DOHH2 (cell line): ENCODE measurements at regions not wholly inside any gene's neighbourhood (a gene's known extent, or its start where the extent isn't known, plus 50 kb on each side); places are given as distances from the start of the nearest gene placed in this dataset.

ENCODE experiments used
- H3F3A ChIP-seq: fragments of 200-600 bp; sonication (generic), shearing (Covaris generic); 2 replicates; pipeline ENCODE4 v1.6.0; 2016; ENCODE audit warnings: antibody characterized with exemption, mild to moderate bottlenecking; ENCODE audit not compliant: control insufficient read depth, insufficient read depth
- H3K27ac ChIP-seq: fragments of 200-600 bp; sonication (generic); 2 replicates; pipeline ENCODE4 v1.5.1; 2014; ENCODE audit warnings: low read depth, mild to moderate bottlenecking, low read length, moderate library complexity
- H3K27me3 ChIP-seq: fragments of 200-600 bp; sonication (generic); 2 replicates; pipeline ENCODE4 v1.6.1; 2014; ENCODE audit warnings: mild to moderate bottlenecking, low read length, mixed read lengths; ENCODE audit not compliant: control insufficient read depth
- H3K36me3 ChIP-seq: fragments of 200-600 bp; sonication (generic); 2 replicates; pipeline ENCODE4 v1.6.1; 2014; ENCODE audit warnings: mild to moderate bottlenecking, low read length, moderate library complexity, mixed read lengths; ENCODE audit not compliant: control insufficient read depth
- H3K4me1 ChIP-seq: fragments of 200-600 bp; sonication (generic); 2 replicates; pipeline ENCODE4 v1.6.1; 2014; ENCODE audit warnings: mild to moderate bottlenecking, low read length, mixed read lengths; ENCODE audit not compliant: control insufficient read depth
- H3K4me2 ChIP-seq: fragments of 200-600 bp; sonication (generic); 2 replicates; pipeline ENCODE4 v1.6.0; 2014; ENCODE audit warnings: mild to moderate bottlenecking, low read length, moderate library complexity
- H3K4me3 ChIP-seq: fragments of 200-600 bp; sonication (generic); 2 replicates; pipeline ENCODE4 v1.5.1; 2014; ENCODE audit warnings: mild to moderate bottlenecking, low read length, mixed read lengths
- H3K79me2 ChIP-seq: fragments of 200-600 bp; sonication (generic); 2 replicates; pipeline ENCODE4 v1.6.1; 2014; ENCODE audit warnings: mild to moderate bottlenecking, low read length, mixed read lengths; ENCODE audit not compliant: control insufficient read depth
- H3K9me2 ChIP-seq: fragments of 200-600 bp; sonication (generic); replicated peaks from 2 replicates; pipeline ENCODE4 v1.6.1; 2014; ENCODE audit warnings: mild to moderate bottlenecking, low read length, mixed read lengths; ENCODE audit not compliant: control insufficient read depth
- H3K9me3 ChIP-seq: fragments of 200-600 bp; sonication (generic); 2 replicates; pipeline ENCODE4 v1.6.1; 2014; ENCODE audit warnings: antibody characterized with exemption, low read length, mixed read lengths; ENCODE audit not compliant: control insufficient read depth, insufficient read depth
- H4K20me1 ChIP-seq: fragments of 200-600 bp; sonication (generic); 2 replicates; pipeline ENCODE4 v1.6.0; 2014; ENCODE audit warnings: low read depth, mild to moderate bottlenecking, antibody characterized with exemption, low read length, moderate library complexity; ENCODE audit not compliant: control insufficient read depth, insufficient read depth
- CTCF ChIP-seq: fragments of 200-600 bp; sonication (generic); IDR thresholded peaks from one replicate; pipeline ENCODE4 v1.5.1; 2014; ENCODE audit warnings: antibody characterized with exemption, mild to moderate bottlenecking, low read depth, low read length; ENCODE audit not compliant: poor library complexity, severe bottlenecking
- EZH2phosphoT487 ChIP-seq: fragments of 200-600 bp; sonication (generic); IDR thresholded peaks from 2 replicates; pipeline ENCODE4 v1.6.1; 2017; ENCODE audit warnings: borderline replicate concordance, mild to moderate bottlenecking, antibody characterized with exemption, low read length, moderate library complexity, mixed read lengths

DNA sequence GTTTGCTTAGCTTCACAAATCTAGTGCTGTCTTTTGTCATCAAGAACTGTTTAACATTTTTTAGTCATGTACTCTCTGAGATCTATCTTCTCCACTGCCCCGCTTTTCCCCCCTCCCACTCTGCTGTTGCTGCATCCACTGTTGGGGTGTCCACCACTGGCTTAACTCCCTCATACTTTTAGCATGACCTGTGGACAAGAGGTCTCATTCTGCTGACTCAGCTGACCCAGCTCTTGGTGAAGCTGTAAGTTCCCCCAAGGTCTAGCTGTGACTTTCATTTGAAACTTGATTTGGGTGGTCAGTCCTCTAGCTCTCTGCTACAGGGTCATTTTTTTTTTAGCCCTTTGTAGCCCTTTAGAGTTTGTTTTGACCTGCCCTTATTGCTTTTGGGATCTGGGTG lies 427.2 kb downstream of the PLCL1 start:
- no peak overlapping the region for H3K27ac ChIP-seq
- TF ChIP-seq EZH2phosphoT487 (no peak), CTCF (no peak)
- H3K27me3 ChIP-seq = no peaks in the 10 kb centered on the region
- no peaks in the 10 kb centered on the region for H3K4me1 ChIP-seq
- no peaks in the 10 kb centered on the region for H3K79me2 ChIP-seq
- no peaks in the 10 kb centered on the region for H3F3A ChIP-seq
- H3K9me3 ChIP-seq = no peaks in the 10 kb centered on the region
- H3K36me3 ChIP-seq = no peaks in the 10 kb centered on the region
- H3K4me3 ChIP-seq = no peak overlapping the region
- no peaks in the 10 kb centered on the region for H3K9me2 ChIP-seq
- H4K20me1 ChIP-seq = no peaks in the 10 kb centered on the region
- no peak overlapping the region for H3K4me2 ChIP-seq

- no peak overlapping the region for H3K27ac ChIP-seq
- no peaks in the 10 kb centered on the region for H3K4me1 ChIP-seq
- H3K9me3 ChIP-seq = no peaks in the 10 kb centered on the region
- no peaks in the 10 kb centered on the region for H3K9me2 ChIP-seq
- H3K36me3 ChIP-seq = no peaks in the 10 kb centered on the region
- TF ChIP-seq EZH2phosphoT487 = no peak
- TF ChIP-seq CTCF = no peak
- H3K4me3 ChIP-seq = no peak overlapping the region
- H3F3A ChIP-seq = no peaks in the 10 kb centered on the region
- no peaks in the 10 kb centered on the region for H4K20me1 ChIP-seq
- no peaks in the 10 kb centered on the region for H3K79me2 ChIP-seq
- no peak overlapping the region for H3K4me2 ChIP-seq
- no peaks in the 10 kb centered on the region for H3K27me3 ChIP-seq
Observed at GRCh38 chr2:198220763-198221610, 416.6 kb downstream of the PLCL1 start.

- no peaks in the 10 kb centered on the region for H3F3A ChIP-seq
- H3K4me1 ChIP-seq = no peaks in the 10 kb centered on the region
- H3K9me2 ChIP-seq = no peaks in the 10 kb centered on the region
- H3K36me3 ChIP-seq = no peaks in the 10 kb centered on the region
- H3K4me2 ChIP-seq = no peak overlapping the region
- H3K27me3 ChIP-seq = no peaks in the 10 kb centered on the region
- no peak overlapping the region for H3K4me3 ChIP-seq
- H3K9me3 ChIP-seq = no peaks in the 10 kb centered on the region
- TF ChIP-seq CTCF (no peak), EZH2phosphoT487 (no peak)
- no peaks in the 10 kb centered on the region for H3K79me2 ChIP-seq
- no peaks in the 10 kb centered on the region for H4K20me1 ChIP-seq
- no peak overlapping the region for H3K27ac ChIP-seq
Observed at GRCh38 chr2:198219292-198219691, 414.9 kb downstream of the PLCL1 start.
